ENCODE measurements at regions not wholly inside any gene's neighbourhood (a gene's known extent, or its start where the extent isn't known, plus 50 kb on each side); places are given as distances from the start of the nearest gene placed in this dataset.
A peak's percentile ranks its signal among the peaks of the same experiment; 100 is the strongest.
"Not testable (repeated sequence)": the region's sequence is repeated elsewhere in the genome, so short reads cannot be mapped to it uniquely, and the experiment has no call there.

- intact Hi-C loops (cut with DNase I); DNase-seq (ENCODE audit: low spot score): not testable (repeated sequence)
Measured at GRCh38 chr20:26160916-26161315, 464.3 kb upstream of the ZNF337 start.

GRCh38 chr20:26154224-26154623 is 457.6 kb upstream of the ZNF337 start:
- no peak for DNase-seq (ENCODE audit: low spot score)
- intact Hi-C loops (cut with DNase I), result no loop called here

GRCh38 chr20:26135325-26136110 is 438.9 kb upstream of the ZNF337 start:
- intact Hi-C loops (cut with DNase I), result no loop called here
- peak; percentile 45 for DNase-seq (ENCODE audit: low spot score)

- DNase-seq (ENCODE audit: low spot score), result peak; percentile 69
- intact Hi-C loops (cut with DNase I), result no loop called here
Measured at GRCh38 chr20:26134606-26135005, 438.0 kb upstream of the ZNF337 start.

GRCh38 chr20:26133794-26134193 is 437.1 kb upstream of the ZNF337 start:
- DNase-seq (ENCODE audit: low spot score), result peak; percentile 66
- intact Hi-C loops (cut with DNase I), result not testable (repeated sequence)

- intact Hi-C loops (cut with DNase I); DNase-seq (ENCODE audit: low spot score): not testable (repeated sequence)
Measured at GRCh38 chr20:26120920-26121319, 424.3 kb upstream of the ZNF337 start.

- intact Hi-C loops (cut with DNase I); DNase-seq (ENCODE audit: low spot score): not testable (repeated sequence)
Measured at GRCh38 chr20:26094498-26094897, 397.8 kb upstream of the ZNF337 start.

- DNase-seq (ENCODE audit: low spot score); intact Hi-C loops (cut with DNase I): not testable (repeated sequence)
Measured at GRCh38 chr20:26091921-26092320, 395.3 kb upstream of the ZNF337 start.

GRCh38 chr20:26086195-26086594 is 389.5 kb upstream of the ZNF337 start:
- intact Hi-C loops (cut with DNase I), result not testable (repeated sequence)
- DNase-seq (ENCODE audit: low spot score), result peak; percentile 58

GRCh38 chr20:26073972-26074371 is 377.3 kb upstream of the ZNF337 start:
- intact Hi-C loops (cut with DNase I); DNase-seq (ENCODE audit: low spot score): not testable (repeated sequence)

- DNase-seq (ENCODE audit: low spot score); intact Hi-C loops (cut with DNase I): not testable (repeated sequence)
Measured at GRCh38 chr20:26059324-26059723, 362.7 kb upstream of the ZNF337 start.

- intact Hi-C loops (cut with DNase I); DNase-seq (ENCODE audit: low spot score): not testable (repeated sequence)
Measured at GRCh38 chr20:26058446-26058845, 361.8 kb upstream of the ZNF337 start.

- intact Hi-C loops (cut with DNase I); DNase-seq (ENCODE audit: low spot score): not testable (repeated sequence)
Measured at GRCh38 chr20:26057135-26057752, 360.6 kb upstream of the ZNF337 start.

- intact Hi-C loops (cut with DNase I); DNase-seq (ENCODE audit: low spot score): not testable (repeated sequence)
Measured at GRCh38 chr20:26025792-26026191, 329.1 kb upstream of the ZNF337 start.

GRCh38 chr20:26010942-26011276 is 314.3 kb upstream of the ZNF337 start:
- DNase-seq (ENCODE audit: low spot score); intact Hi-C loops (cut with DNase I): not testable (repeated sequence)

GRCh38 chr20:26010224-26010941 is 313.7 kb upstream of the ZNF337 start:
- intact Hi-C loops (cut with DNase I); DNase-seq (ENCODE audit: low spot score): not testable (repeated sequence)

GRCh38 chr20:26009402-26010223 is 313.0 kb upstream of the ZNF337 start:
- peak; percentile 97 for DNase-seq (ENCODE audit: low spot score)
- intact Hi-C loops (cut with DNase I), result not testable (repeated sequence)

- intact Hi-C loops (cut with DNase I); DNase-seq (ENCODE audit: low spot score): not testable (repeated sequence)
Measured at GRCh38 chr20:26008026-26008425, 311.4 kb upstream of the ZNF337 start.

GRCh38 chr20:26006164-26006563 is 309.5 kb upstream of the ZNF337 start:
- DNase-seq (ENCODE audit: low spot score); intact Hi-C loops (cut with DNase I): not testable (repeated sequence)
